Choroid plexus epithelial cell (primary cell): ENCODE measurements at regions not wholly inside any gene's neighbourhood (a gene's known extent, or its start where the extent isn't known, plus 50 kb on each side); places are given as distances from the start of the nearest gene placed in this dataset.

Experiments used
- DNase-seq: peaks from one replicate; pipeline ENCODE4 v3.0.0-alpha.2; 2010; ENCODE audit warnings: low read depth
- H3K4me3 ChIP-seq: 2 replicates; pipeline ENCODE4 v1.5.1; 2011; ENCODE audit warnings: low read depth, mild to moderate bottlenecking, control low read depth, low read length, moderate library complexity
- CTCF ChIP-seq: conservative IDR thresholded peaks from 2 replicates; pipeline ENCODE4 v1.5.1; 2011; ENCODE audit warnings: low read depth, mild to moderate bottlenecking, control low read depth, inconsistent platforms, low read length, moderate library complexity

GRCh38 chr4:84051089-84051488 is 448.0 kb downstream of the NKX6-1 start:
- TF ChIP-seq CTCF = no peak
- no peak overlapping the region for H3K4me3 ChIP-seq
- DNase-seq = no peak

- DNase-seq = no peak
- no peak overlapping the region for H3K4me3 ChIP-seq
- no peak for TF ChIP-seq CTCF
Observed at GRCh38 chr4:84050015-84050414, 449.1 kb downstream of the NKX6-1 start.

GRCh38 chr4:84046551-84046950 is 452.5 kb downstream of the NKX6-1 start:
- TF ChIP-seq CTCF = no peak
- H3K4me3 ChIP-seq = no peak overlapping the region
- DNase-seq = no peak

GRCh38 chr4:84041426-84041825 is 457.7 kb downstream of the NKX6-1 start:
- no peak for DNase-seq
- no peak overlapping the region for H3K4me3 ChIP-seq

GRCh38 chr4:84035568-84035967 is 463.5 kb downstream of the NKX6-1 start:
- DNase-seq = no peak
- TF ChIP-seq CTCF = no peak
- H3K4me3 ChIP-seq = no peak overlapping the region

More at GRCh38 chr4:84041426-84041825, 457.7 kb downstream of the NKX6-1 start:
- no peak for TF ChIP-seq CTCF

- no peak overlapping the region for H3K4me3 ChIP-seq
- DNase-seq = no peak
- no peak for TF ChIP-seq CTCF
Observed at GRCh38 chr4:84032372-84032771, 466.7 kb downstream of the NKX6-1 start.

GRCh38 chr4:84031401-84031800 is 467.7 kb downstream of the NKX6-1 start:
- TF ChIP-seq CTCF = no peak
- DNase-seq = no peak
- H3K4me3 ChIP-seq = no peak overlapping the region
